Neural cell (in vitro differentiated cells): ENCODE measurements at regions not wholly inside any gene's neighbourhood (a gene's known extent, or its start where the extent isn't known, plus 50 kb on each side); places are given as distances from the start of the nearest gene placed in this dataset.

Source experiments
- H2AFZ ChIP-seq: fragments of 200-600, 300-800 bp; sonication (generic), shearing (Covaris generic); 2 replicates; pipeline ENCODE4 v1.6.0; 2014; ENCODE audit warnings: low read depth, mild to moderate bottlenecking, antibody characterized with exemption, low read length, moderate library complexity
- H3F3A ChIP-seq: fragments of 200-600 bp; shearing (Covaris generic); 2 replicates; pipeline ENCODE4 v1.6.1; 2016; ENCODE audit warnings: mild to moderate bottlenecking, moderate library complexity, mixed read lengths, antibody characterized with exemption, low read length; ENCODE audit not compliant: insufficient read depth, poor library complexity, severe bottlenecking
- H3K27ac ChIP-seq: fragments of 200-600, 300-800 bp; sonication (generic), shearing (Covaris generic); 2 replicates; pipeline ENCODE4 v1.5.1; 2014; ENCODE audit warnings: mild to moderate bottlenecking, low read length, moderate library complexity
- H3K27me3 ChIP-seq: fragments of 300-800, 200-600 bp; sonication (generic), shearing (Covaris generic); 2 replicates; pipeline ENCODE4 v1.6.0; 2014; ENCODE audit warnings: mild to moderate bottlenecking, low read depth, low read length, moderate library complexity; ENCODE audit not compliant: insufficient read depth
- H3K36me3 ChIP-seq: fragments of 300-800, 200-600 bp; sonication (generic), shearing (Covaris generic); 2 replicates; pipeline ENCODE4 v1.5.1; 2014; ENCODE audit warnings: mild to moderate bottlenecking, antibody characterized with exemption, low read length, moderate library complexity; ENCODE audit not compliant: insufficient read depth
- H3K4me2 ChIP-seq: fragments of 300-800, 200-600 bp; sonication (generic), shearing (Covaris generic); 2 replicates; pipeline ENCODE4 v1.6.0; 2014; ENCODE audit warnings: mild to moderate bottlenecking, low read length
- H3K4me3 ChIP-seq: fragments of 300-800, 200-600 bp; sonication (generic), shearing (Covaris generic); 2 replicates; pipeline ENCODE4 v1.5.1; 2014; ENCODE audit warnings: mild to moderate bottlenecking, low read length, moderate library complexity
- H3K79me2 ChIP-seq: fragments of 200-600 bp; shearing (Covaris generic); replicated peaks from 2 replicates; pipeline ENCODE4 v1.6.0; 2014; ENCODE audit warnings: mild to moderate bottlenecking, low read length, moderate library complexity; ENCODE audit not compliant: insufficient read depth
- H3K9ac ChIP-seq: fragments of 300-800, 200-600 bp; sonication (generic), shearing (Covaris generic); 2 replicates; pipeline ENCODE4 v1.6.1; 2016; ENCODE audit warnings: mild to moderate bottlenecking, low read length, mixed read lengths
- H3K9me2 ChIP-seq: fragments of 200-600 bp; shearing (Covaris generic); 2 replicates; pipeline ENCODE4 v1.6.1; 2016; ENCODE audit warnings: mild to moderate bottlenecking, low read length, mixed read lengths; ENCODE audit not compliant: insufficient read depth
- H3K9me3 ChIP-seq: fragments of 200-600, 300-800 bp; sonication (generic), shearing (Covaris generic); 2 replicates; pipeline ENCODE4 v1.6.1; 2016; ENCODE audit warnings: mild to moderate bottlenecking, mixed run types, low read length, moderate library complexity, mixed read lengths
- H4K20me1 ChIP-seq: fragments of 200-600 bp; shearing (Covaris generic); 2 replicates; pipeline ENCODE4 v1.6.1; 2016; ENCODE audit warnings: mild to moderate bottlenecking, mixed run types; ENCODE audit not compliant: insufficient read depth
- CTCF ChIP-seq: fragments of 450-650 bp; IDR thresholded peaks from 2 replicates; pipeline ENCODE4 v1.5.1; 2014; ENCODE audit warnings: antibody characterized with exemption, mild to moderate bottlenecking, moderate library complexity; ENCODE audit not compliant: poor library complexity, severe bottlenecking
- EP300 ChIP-seq: fragments of 450-650 bp; conservative IDR thresholded peaks from 2 replicates; pipeline ENCODE4 v1.6.1; 2014; ENCODE audit warnings: antibody characterized with exemption, mild to moderate bottlenecking, moderate library complexity; ENCODE audit not compliant: poor library complexity, severe bottlenecking
- EZH2 ChIP-seq: fragments of 200-600, 300-800 bp; shearing (Covaris generic), sonication (generic); IDR thresholded peaks from 2 replicates; pipeline ENCODE4 v1.6.1; 2014; ENCODE audit warnings: antibody characterized with exemption, low read length, borderline replicate concordance, mild to moderate bottlenecking; ENCODE audit not compliant: insufficient read depth, poor library complexity, severe bottlenecking
- MXI1 ChIP-seq: fragments of 450-650 bp; conservative IDR thresholded peaks from 2 replicates; pipeline ENCODE4 v1.6.1; 2014; ENCODE audit warnings: antibody characterized with exemption, mild to moderate bottlenecking; ENCODE audit not compliant: poor library complexity, severe bottlenecking
- POLR2AphosphoS5 ChIP-seq: IDR thresholded peaks from 2 replicates; pipeline ENCODE4 v1.6.1; 2012
- RAD21 ChIP-seq: fragments of 450-650 bp; conservative IDR thresholded peaks from 2 replicates; pipeline ENCODE4 v1.6.1; 2014; ENCODE audit warnings: antibody characterized with exemption, mild to moderate bottlenecking, moderate library complexity
- SMC3 ChIP-seq: fragments of 450-650 bp; conservative IDR thresholded peaks from 2 replicates; pipeline ENCODE4 v1.6.1; 2014; ENCODE audit warnings: antibody characterized with exemption, mild to moderate bottlenecking, moderate library complexity; ENCODE audit not compliant: poor library complexity
- TAF1 ChIP-seq: IDR thresholded peaks from 2 replicates; pipeline ENCODE4 v1.6.1; 2012; ENCODE audit warnings: low read depth
- TF ChIP-seq, protein P1 (sequence below): IDR thresholded peaks from 2 replicates; pipeline ENCODE4 v1.6.1; 2012; ENCODE audit warnings: borderline replicate concordance

DNA sequence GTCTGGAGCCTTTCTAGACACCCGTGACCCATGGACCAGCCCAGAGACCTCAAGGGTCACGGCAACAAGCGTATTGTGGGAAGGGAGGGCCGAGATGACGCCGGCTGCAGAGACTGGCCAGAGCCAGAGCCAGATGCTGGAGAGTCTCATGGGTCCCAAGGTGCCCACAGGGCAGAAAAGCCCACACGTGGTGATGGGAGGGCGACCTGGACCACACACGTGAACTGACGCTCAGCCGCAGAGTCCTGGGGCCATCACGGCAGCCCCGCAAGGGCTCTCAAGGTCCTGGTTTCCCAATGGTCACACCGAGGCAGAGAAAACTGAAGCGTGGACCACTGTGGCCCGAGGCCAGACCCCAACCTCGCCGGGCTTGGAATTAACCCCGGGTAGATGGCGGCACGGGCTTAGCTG is 92.6 kb downstream of the YTHDF1 start:
- no peaks in the 10 kb centered on the region for H3F3A ChIP-seq
- TF ChIP-seq POLR2AphosphoS5 (no peak), CTCF (no peak), EP300 (no peak), TAF1 (no peak), RAD21 (no peak), MXI1 (no peak), EZH2 (no peak), SMC3 (no peak)
- TF ChIP-seq, protein P1, sequence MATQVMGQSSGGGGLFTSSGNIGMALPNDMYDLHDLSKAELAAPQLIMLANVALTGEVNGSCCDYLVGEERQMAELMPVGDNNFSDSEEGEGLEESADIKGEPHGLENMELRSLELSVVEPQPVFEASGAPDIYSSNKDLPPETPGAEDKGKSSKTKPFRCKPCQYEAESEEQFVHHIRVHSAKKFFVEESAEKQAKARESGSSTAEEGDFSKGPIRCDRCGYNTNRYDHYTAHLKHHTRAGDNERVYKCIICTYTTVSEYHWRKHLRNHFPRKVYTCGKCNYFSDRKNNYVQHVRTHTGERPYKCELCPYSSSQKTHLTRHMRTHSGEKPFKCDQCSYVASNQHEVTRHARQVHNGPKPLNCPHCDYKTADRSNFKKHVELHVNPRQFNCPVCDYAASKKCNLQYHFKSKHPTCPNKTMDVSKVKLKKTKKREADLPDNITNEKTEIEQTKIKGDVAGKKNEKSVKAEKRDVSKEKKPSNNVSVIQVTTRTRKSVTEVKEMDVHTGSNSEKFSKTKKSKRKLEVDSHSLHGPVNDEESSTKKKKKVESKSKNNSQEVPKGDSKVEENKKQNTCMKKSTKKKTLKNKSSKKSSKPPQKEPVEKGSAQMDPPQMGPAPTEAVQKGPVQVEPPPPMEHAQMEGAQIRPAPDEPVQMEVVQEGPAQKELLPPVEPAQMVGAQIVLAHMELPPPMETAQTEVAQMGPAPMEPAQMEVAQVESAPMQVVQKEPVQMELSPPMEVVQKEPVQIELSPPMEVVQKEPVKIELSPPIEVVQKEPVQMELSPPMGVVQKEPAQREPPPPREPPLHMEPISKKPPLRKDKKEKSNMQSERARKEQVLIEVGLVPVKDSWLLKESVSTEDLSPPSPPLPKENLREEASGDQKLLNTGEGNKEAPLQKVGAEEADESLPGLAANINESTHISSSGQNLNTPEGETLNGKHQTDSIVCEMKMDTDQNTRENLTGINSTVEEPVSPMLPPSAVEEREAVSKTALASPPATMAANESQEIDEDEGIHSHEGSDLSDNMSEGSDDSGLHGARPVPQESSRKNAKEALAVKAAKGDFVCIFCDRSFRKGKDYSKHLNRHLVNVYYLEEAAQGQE, result no peak
- no peaks in the 10 kb centered on the region for H3K36me3 ChIP-seq
- no peak overlapping the region for H3K9ac ChIP-seq
- no peaks in the 10 kb centered on the region for H3K9me2 ChIP-seq
- H2AFZ ChIP-seq, result no peak overlapping the region
- peaks cover 3% of the 10 kb centered on the region for H3K9me3 ChIP-seq
- no peak overlapping the region for H3K4me3 ChIP-seq
- no peaks in the 10 kb centered on the region for H3K27me3 ChIP-seq
- no peak overlapping the region for H3K4me2 ChIP-seq
- no peak overlapping the region for H3K27ac ChIP-seq
- no peaks in the 10 kb centered on the region for H3K79me2 ChIP-seq
- H4K20me1 ChIP-seq, result no peaks in the 10 kb centered on the region

- Histone ChIP-seq H3K9me2 (no peaks in the 10 kb centered on the region), H3F3A (no peaks in the 10 kb centered on the region), H2AFZ (no peak overlapping the region), H3K4me2 (no peak overlapping the region), H3K36me3 (no peaks in the 10 kb centered on the region), H3K27ac (no peak overlapping the region), H3K79me2 (no peaks in the 10 kb centered on the region), H3K9me3 (peaks cover 3% of the 10 kb centered on the region), H3K27me3 (no peaks in the 10 kb centered on the region), H3K4me3 (no peak overlapping the region), H3K9ac (no peak overlapping the region), H4K20me1 (no peaks in the 10 kb centered on the region)
- TF ChIP-seq RAD21 (no peak), CTCF (no peak), SMC3 (no peak), EZH2 (no peak), MXI1 (no peak), EP300 (no peak), TAF1 (no peak), POLR2AphosphoS5 (no peak)
- TF ChIP-seq, protein P1, result no peak
Observed at GRCh38 chr20:63122626-63123025, 93.3 kb downstream of the YTHDF1 start.
